Posterior cingulate gyrus (tissue), 11 donors: ENCODE measurements at regions not wholly inside any gene's neighbourhood (a gene's known extent, or its start where the extent isn't known, plus 50 kb on each side); places are given as distances from the start of the nearest gene placed in this dataset.

Experiments used
- DNase-seq, 10 donors: peaks; one replicate each; pipeline versions ENCODE4 v3.0.0 to v3.0.0-alpha.2; 2020 to 2021; ENCODE audit warnings: mixed read lengths in 3 of 10
- intact Hi-C: fragments of 100-400 bp; cut with DNase I; formaldehyde crosslinking; loops from one replicate; pipeline ENCODE4 v1.15.1; 2023

- peak in 1 of 10 donors; percentile 47 for DNase-seq
- intact Hi-C loops = no loop called here
Measured at GRCh38 chr10:69684020-69684980, 54.3 kb downstream of the FAM241B start.

- no peak for DNase-seq
- intact Hi-C loops = no loop called here
Measured at GRCh38 chr10:69684981-69685353, 54.9 kb downstream of the FAM241B start.

GRCh38 chr10:69685426-69685801 is 55.4 kb downstream of the FAM241B start:
- intact Hi-C loops = no loop called here
- DNase-seq = no peak

- peak in 5 of 10 donors; percentile 4 to 82 (median 26) for DNase-seq
Measured at GRCh38 chr10:69685802-69686585, 55.9 kb downstream of the FAM241B start.

GRCh38 chr10:69686866-69687265 is 56.8 kb downstream of the FAM241B start:
- no peak for DNase-seq
- intact Hi-C loops = no loop called here

More at GRCh38 chr10:69685802-69686585, 55.9 kb downstream of the FAM241B start:
- intact Hi-C loops = no loop called here

GRCh38 chr10:69687426-69687825 is 57.4 kb downstream of the FAM241B start:
- no peak for DNase-seq
- intact Hi-C loops = no loop called here

- intact Hi-C loops = no loop called here
- no peak for DNase-seq
Measured at GRCh38 chr10:69692267-69692666, 62.2 kb downstream of the FAM241B start.

GRCh38 chr10:69692891-69693290 is 62.8 kb downstream of the FAM241B start:
- intact Hi-C loops = no loop called here
- DNase-seq = no peak

- DNase-seq = no peak
- intact Hi-C loops = no loop called here
Measured at GRCh38 chr10:69693886-69694285, 63.8 kb downstream of the FAM241B start.

GRCh38 chr10:69696073-69696731 is 66.2 kb downstream of the FAM241B start:
- intact Hi-C loops = no loop called here
- DNase-seq = no peak

GRCh38 chr10:69697006-69697405 is 67.0 kb downstream of the FAM241B start:
- DNase-seq = no peak
- intact Hi-C loops = no loop called here

GRCh38 chr10:69703256-69703655 is 73.2 kb downstream of the FAM241B start:
- no peak for DNase-seq
- intact Hi-C loops = no loop called here

- DNase-seq = no peak
- intact Hi-C loops = no loop called here
Measured at GRCh38 chr10:69703766-69704630, 74.0 kb downstream of the FAM241B start.

GRCh38 chr10:69709366-69709941 is 79.4 kb downstream of the FAM241B start:
- intact Hi-C loops = no loop called here
- DNase-seq = peak in 1 of 10 donors; percentile 33

GRCh38 chr10:69710008-69710888 is 80.2 kb downstream of the FAM241B start:
- peak in 1 of 10 donors; percentile 12 for DNase-seq
- intact Hi-C loops = no loop called here

GRCh38 chr10:69712342-69712741 is 82.3 kb downstream of the FAM241B start:
- intact Hi-C loops = no loop called here

GRCh38 chr10:69714572-69714971 is 84.5 kb downstream of the FAM241B start:
- no peak for DNase-seq
- intact Hi-C loops = no loop called here

More at GRCh38 chr10:69712342-69712741, 82.3 kb downstream of the FAM241B start:
- DNase-seq = peak in 1 of 10 donors; percentile 63

GRCh38 chr10:69715156-69715898 is 85.3 kb downstream of the FAM241B start:
- intact Hi-C loops = no loop called here
- DNase-seq = peak in 1 of 10 donors; percentile 33
